Thyroid gland (tissue), 4 donors: ENCODE measurements at regions not wholly inside any gene's neighbourhood (a gene's known extent, or its start where the extent isn't known, plus 50 kb on each side); places are given as distances from the start of the nearest gene placed in this dataset.

Experiments used
- DNase-seq, 2 donors: peaks; one replicate each; pipeline ENCODE4 v3.0.0-alpha.2; 2019
- H3K27ac ChIP-seq, 3 donors: fragments of 200-600 bp; sonication (generic); 1 replicate in 2 of 3; 2 replicates in 1 of 3; pipeline ENCODE4 v1.5.1; 2016 to 2019; ENCODE audit warnings: mild to moderate bottlenecking in 1 of 3, moderate library complexity in 1 of 3
- H3K27me3 ChIP-seq: fragments of 200-600 bp; sonication (generic); one replicate; pipeline ENCODE4 v1.5.1; 2019
- H3K36me3 ChIP-seq, 2 donors: fragments of 200-600 bp; sonication (generic); one replicate each; pipeline ENCODE4 v1.5.1; 2016 to 2019
- H3K4me1 ChIP-seq, 2 donors: fragments of 200-600 bp; sonication (generic); one replicate each; pipeline ENCODE4 v1.5.1; 2017 to 2019
- H3K4me3 ChIP-seq, 3 donors: fragments of 200-600 bp; sonication (generic); replicated peaks in 1 of 3; 1 replicate in 2 of 3; 2 replicates in 1 of 3; pipeline ENCODE4 v1.5.1; 2016; ENCODE audit warnings: mild to moderate bottlenecking in 1 of 3
- H3K9me3 ChIP-seq: fragments of 200-600 bp; sonication (generic); one replicate; pipeline ENCODE4 v1.5.1; 2017
- POLR2A ChIP-seq, 2 donors: fragments of 450-650 bp; IDR thresholded peaks; one replicate each; pipeline ENCODE4 v1.6.1; 2017; ENCODE audit warnings: antibody characterized with exemption in 2 of 2, mild to moderate bottlenecking in 2 of 2, moderate library complexity in 1 of 2
- WGBS, 2 donors: methylation state at CpG; one replicate each; pipeline ENCODE4 v1.1.5; 2017; 5-methylcytosine and 5-hydroxymethylcytosine counted together
- intact Hi-C: fragments of 100-400 bp; cut with DNase I; formaldehyde crosslinking; loops from one replicate; pipeline ENCODE4 v1.15.1; 2023
- TF ChIP-seq, protein P1 (sequence below), 6 experiments: fragments of 200-600 bp in 3 of 6; fragments of 450-650 bp in 3 of 6; sonication (generic) in 3 of 6; IDR thresholded peaks; one replicate each; pipeline ENCODE4 v1.5.1; 2016 to 2019; ENCODE audit warnings: antibody characterized with exemption in 6 of 6, mild to moderate bottlenecking in 2 of 6, inconsistent platforms in 1 of 6, moderate library complexity in 1 of 6

DNA sequence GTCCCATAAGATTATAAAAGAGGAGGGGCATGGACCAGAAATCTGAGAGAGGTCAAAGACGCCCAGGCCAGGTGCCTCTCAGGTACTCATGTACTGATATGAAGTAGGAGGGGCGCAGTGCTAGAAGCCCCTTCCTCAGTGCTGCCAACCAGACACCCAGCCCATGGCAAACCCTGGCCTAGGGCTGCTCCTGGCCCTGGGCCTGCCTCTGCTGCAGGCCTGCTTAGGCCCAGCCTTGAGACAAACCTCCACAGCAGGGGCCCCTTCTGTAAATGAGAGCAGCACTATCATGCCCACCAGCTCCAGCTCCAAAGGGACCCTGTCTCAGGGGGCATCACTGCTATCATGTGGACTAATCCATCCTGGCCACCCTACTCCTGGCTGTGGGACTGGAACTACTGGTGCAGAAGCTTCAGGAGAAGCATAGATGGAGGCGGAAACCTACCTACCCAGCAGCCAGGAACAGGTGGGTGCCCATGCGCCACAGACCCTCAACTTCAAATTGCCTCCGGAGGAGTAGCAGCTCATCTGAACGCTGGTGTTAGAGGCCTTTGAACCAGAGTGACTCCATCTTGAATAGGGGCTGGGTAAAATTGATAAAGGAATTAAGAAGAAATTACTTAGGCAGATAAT lies 72.4 kb upstream of the LGSN start:
- Histone ChIP-seq H3K27me3 (no peaks in the 10 kb centered on the region), H3K36me3 (no peaks in the 10 kb centered on the region), H3K9me3 (no peaks in the 10 kb centered on the region), H3K4me3 (no peak overlapping the region), H3K27ac (no peak overlapping the region), H3K4me1 (no peaks in the 10 kb centered on the region)
- DNase-seq: no peak
- intact Hi-C loops: no loop called here
- 92 to 99% methylated on average over 6 of the region's 6 CpGs for WGBS, 2 donors
- TF ChIP-seq, protein P1, sequence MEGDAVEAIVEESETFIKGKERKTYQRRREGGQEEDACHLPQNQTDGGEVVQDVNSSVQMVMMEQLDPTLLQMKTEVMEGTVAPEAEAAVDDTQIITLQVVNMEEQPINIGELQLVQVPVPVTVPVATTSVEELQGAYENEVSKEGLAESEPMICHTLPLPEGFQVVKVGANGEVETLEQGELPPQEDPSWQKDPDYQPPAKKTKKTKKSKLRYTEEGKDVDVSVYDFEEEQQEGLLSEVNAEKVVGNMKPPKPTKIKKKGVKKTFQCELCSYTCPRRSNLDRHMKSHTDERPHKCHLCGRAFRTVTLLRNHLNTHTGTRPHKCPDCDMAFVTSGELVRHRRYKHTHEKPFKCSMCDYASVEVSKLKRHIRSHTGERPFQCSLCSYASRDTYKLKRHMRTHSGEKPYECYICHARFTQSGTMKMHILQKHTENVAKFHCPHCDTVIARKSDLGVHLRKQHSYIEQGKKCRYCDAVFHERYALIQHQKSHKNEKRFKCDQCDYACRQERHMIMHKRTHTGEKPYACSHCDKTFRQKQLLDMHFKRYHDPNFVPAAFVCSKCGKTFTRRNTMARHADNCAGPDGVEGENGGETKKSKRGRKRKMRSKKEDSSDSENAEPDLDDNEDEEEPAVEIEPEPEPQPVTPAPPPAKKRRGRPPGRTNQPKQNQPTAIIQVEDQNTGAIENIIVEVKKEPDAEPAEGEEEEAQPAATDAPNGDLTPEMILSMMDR (IDR thresholded peaks at IDR 0.05): no peak
- no peak for TF ChIP-seq POLR2A (IDR thresholded peaks at IDR 0.05)

DNA sequence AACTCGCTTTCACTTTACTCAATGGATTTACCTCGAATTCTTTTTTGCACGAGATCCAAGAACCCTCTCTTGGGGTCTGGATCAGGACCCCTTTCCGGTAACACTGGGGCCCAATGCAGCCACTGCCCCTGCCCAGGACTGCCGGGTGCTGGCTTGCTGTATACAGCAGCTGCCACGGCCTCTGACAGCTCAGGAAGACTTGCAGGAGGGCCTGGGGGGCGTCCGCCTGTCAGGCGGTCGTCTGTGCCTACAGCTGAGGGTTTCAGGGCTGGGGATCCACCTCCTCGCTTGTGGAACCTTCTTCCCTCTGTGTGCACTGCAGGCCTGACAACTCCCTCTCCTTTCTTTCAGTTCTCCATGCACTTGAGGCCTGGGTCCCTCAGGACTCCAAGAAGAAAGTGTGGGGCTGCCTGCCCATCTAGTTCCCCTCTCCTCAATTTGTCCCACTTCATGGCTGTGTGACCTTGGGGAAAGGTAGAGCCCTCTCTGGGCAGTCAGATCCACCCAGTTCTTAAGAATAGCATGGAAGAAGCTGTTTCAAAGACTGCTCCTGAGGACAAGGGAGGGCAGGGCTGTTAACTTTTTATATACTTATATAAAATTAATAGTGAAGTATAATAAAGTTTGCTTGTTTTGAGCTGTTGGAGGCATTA lies 75.0 kb upstream of the LGSN start:
- intact Hi-C loops: no loop called here

DNA sequence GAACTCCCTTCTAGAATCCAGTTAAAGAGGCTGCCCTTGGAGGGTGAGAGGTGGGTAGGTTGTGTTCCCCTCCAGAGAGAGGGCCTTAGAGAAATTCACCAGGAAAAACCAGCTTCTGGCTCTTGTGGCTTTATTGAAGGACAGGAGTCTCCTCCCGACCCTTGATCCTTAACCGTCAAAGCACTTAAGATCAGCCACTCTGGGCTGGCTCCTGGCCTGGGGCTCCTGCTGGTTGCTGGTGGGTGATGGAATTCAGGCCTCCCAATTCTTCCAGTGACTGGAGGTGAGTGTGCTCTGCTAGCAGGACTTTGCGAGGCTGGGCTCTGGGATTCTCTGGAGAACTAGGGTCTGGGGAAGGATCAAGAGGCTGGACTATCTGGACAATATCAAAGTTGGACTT lies 75.6 kb upstream of the LGSN start:
- no peak overlapping the region for H3K27ac ChIP-seq
- H3K9me3 ChIP-seq: no peaks in the 10 kb centered on the region
- H3K4me1 ChIP-seq: no peaks in the 10 kb centered on the region
- DNase-seq: no peak
- no peaks in the 10 kb centered on the region for H3K27me3 ChIP-seq
- TF ChIP-seq POLR2A (IDR thresholded peaks at IDR 0.05): no peak
- TF ChIP-seq, protein P1 (IDR thresholded peaks at IDR 0.05): no peak
- intact Hi-C loops: no loop called here
- WGBS, 2 donors: 41 to 48% methylated on average over 3 of the region's 3 CpGs
- no peaks in the 10 kb centered on the region for H3K36me3 ChIP-seq
- H3K4me3 ChIP-seq: no peak overlapping the region

More for the DNA sequence above, 75.0 kb upstream of the LGSN start:
- Histone ChIP-seq H3K9me3 (no peaks in the 10 kb centered on the region), H3K4me3 (no peak overlapping the region), H3K27me3 (no peaks in the 10 kb centered on the region), H3K36me3 (no peaks in the 10 kb centered on the region), H3K27ac (no peak overlapping the region), H3K4me1 (no peaks in the 10 kb centered on the region)
- no peak for DNase-seq
- 92 to 93% methylated on average over 11 of the region's 11 CpGs for WGBS, 2 donors
- TF ChIP-seq POLR2A (IDR thresholded peaks at IDR 0.05): no peak
- TF ChIP-seq, protein P1 (IDR thresholded peaks at IDR 0.05): no peak

DNA sequence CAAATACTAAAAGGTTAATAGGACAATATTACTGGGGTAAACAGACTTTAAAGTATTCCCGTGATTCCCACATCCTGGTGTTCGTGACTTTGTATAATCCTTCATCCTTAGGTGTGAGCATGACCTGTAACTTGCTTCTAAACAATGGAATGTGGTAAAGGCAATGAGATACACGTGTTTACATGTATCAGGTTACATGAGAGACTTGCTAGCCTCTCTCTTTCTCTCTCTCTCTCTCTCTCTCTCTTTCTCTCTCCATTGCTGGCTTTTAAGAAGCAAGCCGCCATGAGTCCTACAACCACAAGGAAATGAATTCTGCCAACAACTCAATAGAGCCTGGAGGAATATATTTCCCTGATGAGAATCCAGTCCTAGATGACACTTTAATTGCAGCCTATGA lies 83.9 kb upstream of the LGSN start:
- H3K27me3 ChIP-seq: no peaks in the 10 kb centered on the region
- no peaks in the 10 kb centered on the region for H3K9me3 ChIP-seq
- H3K4me3 ChIP-seq: no peak overlapping the region
- 66 to 70% methylated on average over 4 of the region's 4 CpGs for WGBS, 2 donors
- TF ChIP-seq, protein P1 (IDR thresholded peaks at IDR 0.05): no peak
- TF ChIP-seq POLR2A (IDR thresholded peaks at IDR 0.05): no peak
- no peak overlapping the region for H3K27ac ChIP-seq
- no peak for DNase-seq
- H3K36me3 ChIP-seq: no peaks in the 10 kb centered on the region
- H3K4me1 ChIP-seq: no peaks in the 10 kb centered on the region
- intact Hi-C loops: no loop called here
